Activated CD8-positive, alpha-beta T cell treated with anti-CD3 and anti-CD28 coated beads for 36 hours (primary cell): ENCODE measurements at regions not wholly inside any gene's neighbourhood (a gene's known extent, or its start where the extent isn't known, plus 50 kb on each side); places are given as distances from the start of the nearest gene placed in this dataset.

Source experiments
- ATAC-seq: fragments of 200-7000 bp; cut with Tn5 transposase; one replicate; pipeline ENCODE4 v1.10.0; 2021; ENCODE audit warnings: mild to moderate bottlenecking, moderate library complexity
- CTCF ChIA-PET: fragments of 350-600 bp; sonication (Branson Sonifier 250); formaldehyde crosslinking; loops from one replicate; lab custom pipeline; 2021; ENCODE audit warnings: antibody characterized with exemption; lab: Charles Lee
- POLR2A ChIA-PET: fragments of 350-600 bp; sonication (Branson Sonifier 250); formaldehyde crosslinking; loops from one replicate; lab custom pipeline; 2021; ENCODE audit warnings: antibody characterized with exemption; lab: Charles Lee
- DNase-seq: peaks from one replicate; pipeline ENCODE4 v3.0.0-alpha.2; 2020
- H3K27ac Mint-ChIP-seq: one replicate; pipeline ENCODE4 v1.8.0; 2021; ENCODE audit warnings: mild to moderate bottlenecking, mixed read lengths
- H3K27me3 Mint-ChIP-seq: one replicate; pipeline ENCODE4 v1.8.0; 2021; ENCODE audit warnings: mixed read lengths
- H3K36me3 Mint-ChIP-seq: one replicate; pipeline ENCODE4 v1.8.0; 2021; ENCODE audit warnings: low read depth, mixed read lengths
- H3K4me1 Mint-ChIP-seq: one replicate; pipeline ENCODE4 v1.8.0; 2021; ENCODE audit warnings: low read depth, mixed read lengths
- H3K4me3 Mint-ChIP-seq: one replicate; pipeline ENCODE4 v1.8.0; 2021; ENCODE audit warnings: mild to moderate bottlenecking, moderate library complexity, mixed read lengths
- H3K9me3 Mint-ChIP-seq: one replicate; pipeline ENCODE4 v1.8.0; 2021; ENCODE audit warnings: mixed read lengths
- CTCF ChIP-seq: fragments of 200-600 bp; IDR thresholded peaks from one replicate; pipeline ENCODE4 v1.8.0; 2022; ENCODE audit warnings: antibody characterized with exemption, mild to moderate bottlenecking
- intact Hi-C: fragments of 100-400 bp; cut with micrococcal nuclease; formaldehyde crosslinking; loops from one replicate; pipeline ENCODE4 v1.10.0; 2022

- CTCF ChIA-PET, result no interaction called here
- H3K4me3 Mint-ChIP-seq, result no peak overlapping the region
- intact Hi-C loops, result no loop called here
- H3K27ac Mint-ChIP-seq, result no peak overlapping the region
- H3K4me1 Mint-ChIP-seq, result no peaks in the 10 kb centered on the region
- TF ChIP-seq CTCF, result no peak
- no peaks in the 10 kb centered on the region for H3K27me3 Mint-ChIP-seq
- no peaks in the 10 kb centered on the region for H3K36me3 Mint-ChIP-seq
- no peak for ATAC-seq
- DNase-seq, result no peak
- POLR2A ChIA-PET, result no interaction called here
- peaks cover 2% of the 10 kb centered on the region for H3K9me3 Mint-ChIP-seq
Observed at GRCh38 chr6:122116835-122117627, 282.4 kb upstream of the HSF2 start.

- Mint-ChIP-seq H3K27me3 (no peaks in the 10 kb centered on the region), H3K27ac (no peak overlapping the region), H3K4me1 (no peaks in the 10 kb centered on the region), H3K9me3 (peaks cover 2% of the 10 kb centered on the region), H3K36me3 (no peaks in the 10 kb centered on the region), H3K4me3 (no peak overlapping the region)
- ChIA-PET CTCF (no interaction called here), POLR2A (no interaction called here)
- no peak for TF ChIP-seq CTCF
- intact Hi-C loops, result no loop called here
- ATAC-seq, result no peak
- DNase-seq, result no peak
Observed at GRCh38 chr6:122118945-122119506, 280.4 kb upstream of the HSF2 start.

- TF ChIP-seq CTCF, result no peak
- Mint-ChIP-seq H3K36me3 (no peaks in the 10 kb centered on the region), H3K27ac (no peak overlapping the region), H3K9me3 (peaks cover 2% of the 10 kb centered on the region), H3K27me3 (no peaks in the 10 kb centered on the region), H3K4me3 (no peak overlapping the region), H3K4me1 (no peaks in the 10 kb centered on the region)
- ATAC-seq (no peak), DNase-seq (no peak)
- intact Hi-C loops, result no loop called here
- ChIA-PET POLR2A (no interaction called here), CTCF (no interaction called here)
Observed at GRCh38 chr6:122122202-122122601, 277.2 kb upstream of the HSF2 start.

DNA sequence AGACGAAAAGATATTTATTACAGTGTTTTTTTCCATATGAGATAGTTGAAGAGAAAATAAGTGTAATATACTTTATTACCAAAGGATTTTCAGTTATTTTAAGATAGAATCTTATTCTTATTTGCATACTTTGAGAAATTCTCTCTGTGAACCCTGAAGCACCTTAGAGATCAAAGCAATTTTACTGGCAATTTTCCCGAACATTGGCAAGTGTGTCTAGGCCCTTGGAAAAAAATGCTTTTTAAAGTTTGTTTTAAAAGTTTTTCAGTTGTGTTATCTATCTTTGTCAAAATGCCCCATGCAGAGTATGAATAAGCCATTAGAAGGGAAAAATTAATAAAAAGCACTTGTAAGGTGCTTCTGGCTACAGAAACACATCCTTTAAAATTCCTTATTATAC lies 276.8 kb upstream of the HSF2 start:
- intact Hi-C loops, result no loop called here
- H3K4me3 Mint-ChIP-seq, result no peak overlapping the region
- no peaks in the 10 kb centered on the region for H3K4me1 Mint-ChIP-seq
- ATAC-seq, result no peak
- no peak for DNase-seq
- POLR2A ChIA-PET, result no interaction called here
- peaks cover 2% of the 10 kb centered on the region for H3K9me3 Mint-ChIP-seq
- H3K27me3 Mint-ChIP-seq, result no peaks in the 10 kb centered on the region
- CTCF ChIA-PET, result no interaction called here
- no peaks in the 10 kb centered on the region for H3K36me3 Mint-ChIP-seq
- H3K27ac Mint-ChIP-seq, result no peak overlapping the region
- TF ChIP-seq CTCF, result no peak

GRCh38 chr6:122124908-122125307 lies 274.5 kb upstream of the HSF2 start:
- Mint-ChIP-seq H3K36me3 (no peaks in the 10 kb centered on the region), H3K27me3 (no peaks in the 10 kb centered on the region), H3K4me1 (no peaks in the 10 kb centered on the region), H3K9me3 (peaks cover 2% of the 10 kb centered on the region), H3K27ac (no peak overlapping the region), H3K4me3 (no peak overlapping the region)
- no peak for ATAC-seq
- DNase-seq, result no peak
- ChIA-PET POLR2A (no interaction called here), CTCF (no interaction called here)
- intact Hi-C loops, result no loop called here
- no peak for TF ChIP-seq CTCF
